SKM-1 treated with dmso at 0.1 percent for 144 hours (cell line): ENCODE measurements at regions not wholly inside any gene's neighbourhood (a gene's known extent, or its start where the extent isn't known, plus 50 kb on each side); places are given as distances from the start of the nearest gene placed in this dataset.
"Not testable (repeated sequence)": the region's sequence is repeated elsewhere in the genome, so short reads cannot be mapped to it uniquely, and the experiment has no call there.

Experiments used
- DNase-seq: peaks from one replicate; lab custom pipeline; 2025; ENCODE audit not compliant: unreplicated experiment; lab: John Stamatoyannopoulos, UW

GRCh38 chr6:150299873-150300485 lies 68.8 kb upstream of the IYD start:
- no peak for DNase-seq

- no peak for DNase-seq
Observed at GRCh38 chr6:150301846-150302519, 66.8 kb upstream of the IYD start.

GRCh38 chr6:150302520-150303176 lies 66.2 kb upstream of the IYD start:
- no peak for DNase-seq

- no peak for DNase-seq
Observed at GRCh38 chr6:150303256-150303655, 65.6 kb upstream of the IYD start.

GRCh38 chr6:150304429-150304828 lies 64.4 kb upstream of the IYD start:
- DNase-seq: no peak

GRCh38 chr6:150306290-150306689 lies 62.5 kb upstream of the IYD start:
- no peak for DNase-seq

GRCh38 chr6:150307520-150307919 lies 61.3 kb upstream of the IYD start:
- DNase-seq: no peak

GRCh38 chr6:150308812-150309645 lies 59.8 kb upstream of the IYD start:
- DNase-seq: no peak

- DNase-seq: peak; percentile 15
Observed at GRCh38 chr6:150310539-150310938, 58.3 kb upstream of the IYD start.

GRCh38 chr6:150311149-150311944 lies 57.5 kb upstream of the IYD start:
- DNase-seq: not testable (repeated sequence)

- no peak for DNase-seq
Observed at GRCh38 chr6:150312395-150312794, 56.4 kb upstream of the IYD start.

GRCh38 chr6:150312844-150313584 lies 55.8 kb upstream of the IYD start:
- DNase-seq: no peak

GRCh38 chr6:150313781-150314180 lies 55.0 kb upstream of the IYD start:
- DNase-seq: no peak

- DNase-seq: no peak
Observed at GRCh38 chr6:150314230-150315188, 54.3 kb upstream of the IYD start.

GRCh38 chr6:150315626-150316025 lies 53.2 kb upstream of the IYD start:
- DNase-seq: no peak

- no peak for DNase-seq
Observed at GRCh38 chr6:150316936-150317335, 51.9 kb upstream of the IYD start.
